Rectal smooth muscle tissue (tissue), 1 donor: ENCODE measurements at regions not wholly inside any gene's neighbourhood (a gene's known extent, or its start where the extent isn't known, plus 50 kb on each side); places are given as distances from the start of the nearest gene placed in this dataset.

ENCODE experiments used
- H3K27ac ChIP-seq: one replicate; pipeline ENCODE4 v1.7.0; 2013; ENCODE audit warnings: low read depth, low read length, inconsistent platforms
- H3K27me3 ChIP-seq: one replicate; pipeline ENCODE4 v1.7.0; 2013; ENCODE audit warnings: low read length; ENCODE audit not compliant: control insufficient read depth, insufficient read depth
- H3K36me3 ChIP-seq: one replicate; pipeline ENCODE4 v1.7.0; 2013; ENCODE audit warnings: low read length; ENCODE audit not compliant: control insufficient read depth, insufficient read depth
- H3K4me1 ChIP-seq: one replicate; pipeline ENCODE4 v1.7.0; 2013; ENCODE audit warnings: low read length; ENCODE audit not compliant: control insufficient read depth, insufficient read depth
- H3K4me3 ChIP-seq: one replicate; pipeline ENCODE4 v1.7.0; 2013; ENCODE audit warnings: low read length
- H3K9ac ChIP-seq: one replicate; pipeline ENCODE4 v1.7.0; 2013; ENCODE audit warnings: low read length

- no peak overlapping the region for H3K4me3 ChIP-seq
- H3K27me3 ChIP-seq = no peaks in the 10 kb centered on the region
- H3K9ac ChIP-seq = no peak overlapping the region
- no peak overlapping the region for H3K27ac ChIP-seq
- no peaks in the 10 kb centered on the region for H3K4me1 ChIP-seq
- H3K36me3 ChIP-seq = no peaks in the 10 kb centered on the region
Measured at GRCh38 chr15:97838606-97839210, 121.8 kb upstream of the ARRDC4 start.

GRCh38 chr15:97840501-97840900, 120.0 kb upstream of the ARRDC4 start:
- H3K27ac ChIP-seq = no peak overlapping the region
- no peaks in the 10 kb centered on the region for H3K36me3 ChIP-seq
- H3K4me3 ChIP-seq = no peak overlapping the region
- no peak overlapping the region for H3K9ac ChIP-seq
- no peaks in the 10 kb centered on the region for H3K27me3 ChIP-seq
- H3K4me1 ChIP-seq = no peaks in the 10 kb centered on the region

- H3K27ac ChIP-seq = no peak overlapping the region
- no peaks in the 10 kb centered on the region for H3K27me3 ChIP-seq
- no peaks in the 10 kb centered on the region for H3K4me1 ChIP-seq
- no peaks in the 10 kb centered on the region for H3K36me3 ChIP-seq
- H3K4me3 ChIP-seq = no peak overlapping the region
- H3K9ac ChIP-seq = no peak overlapping the region
Measured at GRCh38 chr15:97841558-97841957, 118.9 kb upstream of the ARRDC4 start.

- no peak overlapping the region for H3K9ac ChIP-seq
- no peak overlapping the region for H3K4me3 ChIP-seq
- no peaks in the 10 kb centered on the region for H3K36me3 ChIP-seq
Measured at GRCh38 chr15:97849183-97849582, 111.3 kb upstream of the ARRDC4 start.

GRCh38 chr15:97858296-97858695, 102.2 kb upstream of the ARRDC4 start:
- H3K36me3 ChIP-seq = no peaks in the 10 kb centered on the region

More at GRCh38 chr15:97849183-97849582, 111.3 kb upstream of the ARRDC4 start:
- no peaks in the 10 kb centered on the region for H3K27me3 ChIP-seq
- H3K27ac ChIP-seq = no peak overlapping the region
- no peaks in the 10 kb centered on the region for H3K4me1 ChIP-seq

GRCh38 chr15:97861529-97862260, 98.8 kb upstream of the ARRDC4 start:
- Histone ChIP-seq H3K36me3 (no peaks in the 10 kb centered on the region), H3K9ac (no peak overlapping the region), H3K27ac (no peak overlapping the region), H3K27me3 (no peaks in the 10 kb centered on the region), H3K4me3 (no peak overlapping the region), H3K4me1 (no peaks in the 10 kb centered on the region)

More at GRCh38 chr15:97858296-97858695, 102.2 kb upstream of the ARRDC4 start:
- Histone ChIP-seq H3K4me3 (no peak overlapping the region), H3K27ac (no peak overlapping the region), H3K4me1 (no peaks in the 10 kb centered on the region), H3K27me3 (no peaks in the 10 kb centered on the region), H3K9ac (no peak overlapping the region)

GRCh38 chr15:97866959-97867358, 93.5 kb upstream of the ARRDC4 start:
- H3K36me3 ChIP-seq = no peaks in the 10 kb centered on the region
- H3K4me3 ChIP-seq = no peak overlapping the region
- H3K9ac ChIP-seq = no peak overlapping the region
- no peaks in the 10 kb centered on the region for H3K4me1 ChIP-seq
- H3K27me3 ChIP-seq = no peaks in the 10 kb centered on the region
- no peak overlapping the region for H3K27ac ChIP-seq

- Histone ChIP-seq H3K36me3 (no peaks in the 10 kb centered on the region), H3K4me1 (no peaks in the 10 kb centered on the region), H3K9ac (no peak overlapping the region), H3K4me3 (no peak overlapping the region), H3K27me3 (no peaks in the 10 kb centered on the region), H3K27ac (no peak overlapping the region)
Measured at GRCh38 chr15:97867870-97868269, 92.6 kb upstream of the ARRDC4 start.

GRCh38 chr15:97868981-97869380, 91.5 kb upstream of the ARRDC4 start:
- Histone ChIP-seq H3K4me3 (no peak overlapping the region), H3K36me3 (no peaks in the 10 kb centered on the region), H3K4me1 (no peaks in the 10 kb centered on the region), H3K27me3 (no peaks in the 10 kb centered on the region), H3K27ac (no peak overlapping the region), H3K9ac (no peak overlapping the region)

GRCh38 chr15:97870771-97871170, 89.7 kb upstream of the ARRDC4 start:
- H3K27me3 ChIP-seq = no peaks in the 10 kb centered on the region
- no peak overlapping the region for H3K4me3 ChIP-seq
- no peak overlapping the region for H3K27ac ChIP-seq
- no peak overlapping the region for H3K9ac ChIP-seq
- H3K36me3 ChIP-seq = no peaks in the 10 kb centered on the region
- no peaks in the 10 kb centered on the region for H3K4me1 ChIP-seq

GRCh38 chr15:97874139-97874538, 86.4 kb upstream of the ARRDC4 start:
- Histone ChIP-seq H3K9ac (no peak overlapping the region), H3K27ac (peak overlapping the region; percentile 16), H3K4me3 (no peak overlapping the region), H3K27me3 (no peaks in the 10 kb centered on the region), H3K36me3 (no peaks in the 10 kb centered on the region), H3K4me1 (peaks cover 9% of the 10 kb centered on the region)

- no peaks in the 10 kb centered on the region for H3K27me3 ChIP-seq
- peak overlapping the region; percentile 46 for H3K27ac ChIP-seq
- no peaks in the 10 kb centered on the region for H3K36me3 ChIP-seq
- H3K4me1 ChIP-seq = peaks cover 9% of the 10 kb centered on the region
- H3K4me3 ChIP-seq = peak overlapping the region; percentile 6
- no peak overlapping the region for H3K9ac ChIP-seq
Measured at GRCh38 chr15:97875025-97875512, 85.4 kb upstream of the ARRDC4 start.
